Muscle of back (tissue), 3 donors: ENCODE measurements at regions not wholly inside any gene's neighbourhood (a gene's known extent, or its start where the extent isn't known, plus 50 kb on each side); places are given as distances from the start of the nearest gene placed in this dataset.

Source experiments
- DNase-seq, 3 donors: peaks; one replicate each; pipeline versions ENCODE4 v3.0.0 to v3.0.0-alpha.2; 2013

GRCh38 chr1:50358962-50359361 is 64.3 kb downstream of the DMRTA2 start:
- DNase-seq = no peak

- no peak for DNase-seq
Observed at GRCh38 chr1:50357186-50357585, 66.1 kb downstream of the DMRTA2 start.

- no peak for DNase-seq
Observed at GRCh38 chr1:50354813-50355212, 68.4 kb downstream of the DMRTA2 start.

GRCh38 chr1:50352428-50352827 is 70.8 kb downstream of the DMRTA2 start:
- DNase-seq = no peak

GRCh38 chr1:50350868-50351267 is 72.4 kb downstream of the DMRTA2 start:
- DNase-seq = no peak

GRCh38 chr1:50350421-50350820 is 72.8 kb downstream of the DMRTA2 start:
- DNase-seq = no peak

- DNase-seq = no peak
Observed at GRCh38 chr1:50349242-50349565, 74.0 kb downstream of the DMRTA2 start.

- DNase-seq = peak; percentile 56 to 72 (median 62)
Observed at GRCh38 chr1:50348449-50349241, 74.6 kb downstream of the DMRTA2 start.

- DNase-seq = no peak
Observed at GRCh38 chr1:50347933-50348332, 75.3 kb downstream of the DMRTA2 start.

- DNase-seq = no peak
Observed at GRCh38 chr1:50346621-50347020, 76.6 kb downstream of the DMRTA2 start.

GRCh38 chr1:50343323-50343722 is 79.9 kb downstream of the DMRTA2 start:
- no peak for DNase-seq

- no peak for DNase-seq
Observed at GRCh38 chr1:50342525-50342924, 80.7 kb downstream of the DMRTA2 start.

GRCh38 chr1:50335036-50335435 is 88.2 kb downstream of the DMRTA2 start:
- DNase-seq = no peak

GRCh38 chr1:50333595-50333974 is 89.7 kb downstream of the DMRTA2 start:
- peak; percentile 5 to 49 (median 10) for DNase-seq

GRCh38 chr1:50332941-50333594 is 90.2 kb downstream of the DMRTA2 start:
- DNase-seq = peak; percentile 27 to 74 (median 49)

GRCh38 chr1:50329332-50329932 is 93.8 kb downstream of the DMRTA2 start:
- DNase-seq = no peak

- no peak for DNase-seq
Observed at GRCh38 chr1:50328552-50328951, 94.7 kb downstream of the DMRTA2 start.

GRCh38 chr1:50326026-50326425 is 97.2 kb downstream of the DMRTA2 start:
- DNase-seq = no peak

GRCh38 chr1:50322579-50322978 is 100.7 kb downstream of the DMRTA2 start:
- no peak for DNase-seq

- DNase-seq = no peak
Observed at GRCh38 chr1:50318428-50318827, 104.8 kb downstream of the DMRTA2 start.

- DNase-seq = peak; percentile 36 to 77 (median 60)
Observed at GRCh38 chr1:50308878-50309277, 114.4 kb downstream of the DMRTA2 start.

GRCh38 chr1:50305808-50306207 is 117.4 kb downstream of the DMRTA2 start:
- no peak for DNase-seq

- no peak for DNase-seq
Observed at GRCh38 chr1:50300297-50300696, 122.9 kb downstream of the DMRTA2 start.
